Karpas-422 (cell line): ENCODE measurements at regions not wholly inside any gene's neighbourhood (a gene's known extent, or its start where the extent isn't known, plus 50 kb on each side); places are given as distances from the start of the nearest gene placed in this dataset.

ENCODE experiments used
- DNase-seq: peaks from one replicate; pipeline ENCODE4 v3.0.0-alpha.2; 2015
- H2AFZ ChIP-seq: fragments of 200-600 bp; sonication (generic); 2 replicates; pipeline ENCODE4 v1.6.1; 2014; ENCODE audit warnings: antibody characterized with exemption, low read length, mixed read lengths
- H3K27ac ChIP-seq: fragments of 200-600 bp; sonication (generic); 2 replicates; pipeline ENCODE4 v1.5.1; 2014; ENCODE audit warnings: mild to moderate bottlenecking, low read length, moderate library complexity
- H3K27me3 ChIP-seq: fragments of 200-600 bp; sonication (generic); 2 replicates; pipeline ENCODE4 v1.6.1; 2014; ENCODE audit warnings: low read length, mixed read lengths
- H3K36me3 ChIP-seq: fragments of 200-600 bp; sonication (generic); 2 replicates; pipeline ENCODE4 v1.6.1; 2014; ENCODE audit warnings: low read length, mixed read lengths; ENCODE audit not compliant: insufficient read depth
- H3K4me1 ChIP-seq: fragments of 200-600 bp; sonication (generic); 2 replicates; pipeline ENCODE4 v1.6.1; 2014; ENCODE audit warnings: mild to moderate bottlenecking, low read length, mixed read lengths
- H3K4me2 ChIP-seq: fragments of 200-600 bp; sonication (generic); 2 replicates; pipeline ENCODE4 v1.6.1; 2014; ENCODE audit warnings: low read length, low read depth, mild to moderate bottlenecking; ENCODE audit not compliant: poor library complexity, severe bottlenecking
- H3K4me3 ChIP-seq: fragments of 200-600 bp; sonication (generic); 2 replicates; pipeline ENCODE4 v1.5.1; 2014; ENCODE audit warnings: mild to moderate bottlenecking, antibody characterized with exemption, low read length, mixed read lengths
- H3K79me2 ChIP-seq: fragments of 200-600 bp; sonication (generic); 2 replicates; pipeline ENCODE4 v1.6.1; 2014; ENCODE audit warnings: mild to moderate bottlenecking, low read length, mixed read lengths
- H3K9ac ChIP-seq: fragments of 200-600 bp; sonication (generic); 2 replicates; pipeline ENCODE4 v1.6.0; 2014; ENCODE audit warnings: low read length
- H3K9me2 ChIP-seq: fragments of 200-600 bp; sonication (generic), shearing (Covaris generic); replicated peaks from 2 replicates; pipeline ENCODE4 v1.6.0; 2014; ENCODE audit warnings: mild to moderate bottlenecking, low read length, moderate library complexity; ENCODE audit not compliant: insufficient read depth
- H3K9me3 ChIP-seq: fragments of 300-700, 200-600 bp; sonication (generic); 2 replicates; pipeline ENCODE4 v1.6.1; 2014; ENCODE audit warnings: low read length, mixed read lengths
- H4K20me1 ChIP-seq: fragments of 200-600 bp; sonication (generic); 2 replicates; pipeline ENCODE4 v1.6.1; 2014; ENCODE audit warnings: mild to moderate bottlenecking, antibody characterized with exemption, low read length, low read depth; ENCODE audit not compliant: insufficient read depth

DNA sequence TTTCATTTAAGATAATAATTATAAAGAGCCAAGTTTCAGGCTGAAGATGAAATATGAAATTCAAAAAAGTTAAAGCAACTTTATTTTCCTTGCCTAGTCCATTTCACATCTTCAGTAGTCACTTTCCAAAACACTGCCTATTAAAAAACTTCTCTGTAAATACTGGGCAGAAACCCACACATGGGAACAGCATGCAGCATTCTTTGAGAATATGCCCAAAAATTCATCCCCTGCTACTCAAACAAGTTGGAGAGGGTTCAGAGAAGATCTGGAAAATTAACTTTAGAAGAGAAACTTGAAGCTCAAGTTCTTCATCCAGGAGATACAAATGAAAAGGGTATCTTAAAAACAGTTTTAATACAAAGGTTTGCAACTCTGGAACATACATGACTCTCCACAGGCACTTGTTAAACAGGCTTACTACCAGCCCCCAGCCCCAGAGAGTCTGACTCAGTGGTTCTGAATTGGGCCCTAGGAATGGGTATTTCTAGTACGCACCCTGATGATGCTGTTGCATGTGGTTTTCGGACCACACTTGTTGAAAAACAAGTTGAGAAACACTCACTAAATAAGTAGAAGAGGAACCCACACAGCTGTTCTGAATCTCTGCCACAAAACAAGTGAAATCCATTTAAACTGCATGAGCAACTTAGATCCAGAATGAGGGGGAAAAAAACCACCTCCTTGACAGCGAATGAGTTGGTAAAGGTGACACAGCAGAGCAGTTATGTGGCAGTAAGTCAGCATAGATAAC, 329.1 kb downstream of the SATB2 start:
- H3K9me2 ChIP-seq, result no peaks in the 10 kb centered on the region
- DNase-seq, result no peak
- no peak overlapping the region for H3K9ac ChIP-seq
- no peak overlapping the region for H3K4me2 ChIP-seq
- no peaks in the 10 kb centered on the region for H3K9me3 ChIP-seq
- no peak overlapping the region for H3K27ac ChIP-seq
- H3K27me3 ChIP-seq, result no peaks in the 10 kb centered on the region
- no peaks in the 10 kb centered on the region for H3K4me1 ChIP-seq
- H3K36me3 ChIP-seq, result no peaks in the 10 kb centered on the region
- no peak overlapping the region for H2AFZ ChIP-seq
- no peaks in the 10 kb centered on the region for H4K20me1 ChIP-seq
- no peaks in the 10 kb centered on the region for H3K79me2 ChIP-seq
- no peak overlapping the region for H3K4me3 ChIP-seq

DNA sequence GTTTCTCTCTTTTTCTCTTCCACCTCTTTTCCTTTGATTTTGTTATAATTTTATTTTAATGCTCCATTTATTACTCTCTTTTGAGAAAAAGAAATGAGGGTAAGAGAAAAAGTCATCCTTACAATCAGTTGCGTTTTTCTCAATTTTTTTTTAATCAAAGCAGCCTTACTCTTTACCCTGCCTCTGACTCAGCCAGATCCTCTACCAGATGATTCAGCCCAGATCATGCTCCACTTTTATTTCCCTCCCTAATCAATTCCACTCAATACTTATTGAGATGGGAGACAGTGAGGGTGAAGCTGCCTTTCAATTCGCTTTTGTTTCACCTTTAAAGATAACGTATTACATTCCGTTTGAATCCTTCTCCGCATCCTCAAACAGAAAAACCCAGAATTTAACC, 337.9 kb downstream of the SATB2 start:
- Histone ChIP-seq H3K27me3 (no peaks in the 10 kb centered on the region), H3K27ac (no peak overlapping the region), H3K9me2 (no peaks in the 10 kb centered on the region), H3K79me2 (no peaks in the 10 kb centered on the region), H3K4me3 (no peak overlapping the region), H3K4me2 (no peak overlapping the region), H3K9ac (no peak overlapping the region), H4K20me1 (no peaks in the 10 kb centered on the region), H3K9me3 (no peaks in the 10 kb centered on the region), H3K4me1 (no peaks in the 10 kb centered on the region), H2AFZ (no peak overlapping the region), H3K36me3 (no peaks in the 10 kb centered on the region)
- DNase-seq, result no peak

DNA sequence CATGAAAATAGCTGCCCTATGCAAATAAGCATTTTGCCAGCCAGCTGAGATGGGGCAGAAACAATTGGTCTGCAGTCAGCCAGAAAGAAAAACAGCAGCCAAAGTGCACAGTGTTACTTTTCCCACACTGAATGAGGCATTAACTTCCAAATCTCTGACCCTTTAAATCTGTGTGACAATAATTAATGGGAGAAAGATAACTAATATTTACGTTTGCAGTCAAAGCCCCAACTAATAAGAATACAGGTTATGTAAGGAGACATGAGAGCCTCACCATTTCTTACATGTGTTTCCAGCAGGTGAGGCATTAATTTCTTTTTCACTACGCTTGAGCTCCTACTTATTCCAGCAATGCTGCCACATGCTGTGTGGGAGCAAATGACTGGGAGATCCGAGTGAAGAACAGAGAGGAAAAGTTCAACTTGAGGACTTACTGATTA, 339.0 kb downstream of the SATB2 start:
- H3K27me3 ChIP-seq, result no peaks in the 10 kb centered on the region
- H3K4me1 ChIP-seq, result no peaks in the 10 kb centered on the region
- H3K4me3 ChIP-seq, result no peak overlapping the region
- no peak overlapping the region for H2AFZ ChIP-seq
- H3K79me2 ChIP-seq, result no peaks in the 10 kb centered on the region
- H4K20me1 ChIP-seq, result no peaks in the 10 kb centered on the region
- DNase-seq, result no peak
- no peaks in the 10 kb centered on the region for H3K9me2 ChIP-seq
- no peak overlapping the region for H3K4me2 ChIP-seq
- H3K9ac ChIP-seq, result no peak overlapping the region
- H3K9me3 ChIP-seq, result no peaks in the 10 kb centered on the region
- H3K27ac ChIP-seq, result no peak overlapping the region
- H3K36me3 ChIP-seq, result no peaks in the 10 kb centered on the region

DNA sequence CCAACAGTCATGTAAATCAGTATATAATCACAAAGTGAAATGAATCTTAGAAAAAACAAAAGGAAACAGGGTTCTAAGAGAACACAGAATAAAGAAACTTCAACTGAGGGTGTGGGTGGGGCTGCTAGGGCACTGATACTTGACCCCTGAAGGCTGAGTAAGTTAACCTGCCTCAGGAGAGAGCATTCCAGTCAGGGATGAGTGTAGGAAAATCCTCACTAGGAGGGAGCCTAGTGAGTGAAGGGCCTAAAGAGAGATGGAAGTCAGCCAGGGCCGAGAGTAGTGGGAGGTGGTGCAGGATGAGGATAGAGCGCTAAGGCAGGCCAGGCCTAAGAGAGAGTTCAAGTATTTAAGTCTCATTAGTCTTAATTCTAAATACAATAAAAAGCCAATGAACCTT, 342.6 kb downstream of the SATB2 start:
- H3K9me3 ChIP-seq, result no peaks in the 10 kb centered on the region
- no peaks in the 10 kb centered on the region for H3K79me2 ChIP-seq
- H4K20me1 ChIP-seq, result no peaks in the 10 kb centered on the region
- no peak overlapping the region for H2AFZ ChIP-seq
- no peak overlapping the region for H3K4me3 ChIP-seq
- no peak overlapping the region for H3K27ac ChIP-seq
- no peak overlapping the region for H3K4me2 ChIP-seq
- H3K9ac ChIP-seq, result no peak overlapping the region
- no peaks in the 10 kb centered on the region for H3K27me3 ChIP-seq
- no peaks in the 10 kb centered on the region for H3K9me2 ChIP-seq
- H3K4me1 ChIP-seq, result no peaks in the 10 kb centered on the region
- H3K36me3 ChIP-seq, result no peaks in the 10 kb centered on the region
- no peak for DNase-seq

DNA sequence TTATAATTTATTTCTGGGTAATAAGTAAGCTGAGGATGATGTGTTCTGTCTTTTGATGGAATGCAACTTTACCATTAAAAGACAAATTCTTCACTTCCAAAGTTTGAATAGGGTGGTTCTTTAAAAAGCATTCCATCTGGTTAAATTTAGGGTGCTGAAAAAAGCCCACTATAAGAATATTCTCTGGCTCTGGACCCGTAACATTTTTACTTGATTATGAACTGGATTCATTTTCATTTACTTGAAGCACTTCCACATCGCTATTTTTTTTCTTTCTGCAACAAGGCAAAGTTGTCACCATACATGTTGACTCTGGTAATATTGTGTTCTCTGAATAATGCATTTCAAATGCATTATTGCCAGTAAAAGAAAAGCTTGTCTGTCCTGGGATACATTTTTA, 344.6 kb downstream of the SATB2 start:
- no peaks in the 10 kb centered on the region for H3K4me1 ChIP-seq
- no peaks in the 10 kb centered on the region for H3K9me3 ChIP-seq
- H3K27me3 ChIP-seq, result no peaks in the 10 kb centered on the region
- H3K79me2 ChIP-seq, result no peaks in the 10 kb centered on the region
- no peak overlapping the region for H3K4me2 ChIP-seq
- no peaks in the 10 kb centered on the region for H3K9me2 ChIP-seq
- no peak overlapping the region for H3K9ac ChIP-seq
- no peaks in the 10 kb centered on the region for H4K20me1 ChIP-seq
- H2AFZ ChIP-seq, result no peak overlapping the region
- no peak for DNase-seq
- no peak overlapping the region for H3K4me3 ChIP-seq
- H3K36me3 ChIP-seq, result no peaks in the 10 kb centered on the region
- no peak overlapping the region for H3K27ac ChIP-seq

DNA sequence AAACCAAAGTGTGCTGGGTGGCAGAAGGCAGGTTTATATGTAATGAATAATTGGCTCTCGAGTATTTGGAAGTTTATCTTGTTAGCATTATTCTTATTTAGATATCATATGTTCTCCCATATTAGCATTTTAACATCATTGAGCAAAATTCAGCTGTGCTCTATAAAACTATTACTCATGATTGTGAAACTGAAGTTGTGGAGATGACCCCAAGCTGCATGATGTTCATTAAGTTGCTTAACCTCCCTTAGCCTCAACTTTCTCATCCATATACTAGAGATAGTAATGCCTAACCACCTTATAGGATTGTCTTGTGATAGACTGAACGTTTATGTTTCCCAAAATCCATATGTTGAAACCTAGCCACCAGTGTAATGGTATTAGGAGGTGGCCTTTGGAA, 346.3 kb downstream of the SATB2 start:
- no peak for DNase-seq
- Histone ChIP-seq H3K4me2 (no peak overlapping the region), H3K27ac (no peak overlapping the region), H3K9ac (no peak overlapping the region), H3K9me3 (no peaks in the 10 kb centered on the region), H3K27me3 (no peaks in the 10 kb centered on the region), H3K4me1 (no peaks in the 10 kb centered on the region), H3K36me3 (no peaks in the 10 kb centered on the region), H3K4me3 (no peak overlapping the region), H4K20me1 (no peaks in the 10 kb centered on the region), H3K9me2 (no peaks in the 10 kb centered on the region), H2AFZ (no peak overlapping the region), H3K79me2 (no peaks in the 10 kb centered on the region)

DNA sequence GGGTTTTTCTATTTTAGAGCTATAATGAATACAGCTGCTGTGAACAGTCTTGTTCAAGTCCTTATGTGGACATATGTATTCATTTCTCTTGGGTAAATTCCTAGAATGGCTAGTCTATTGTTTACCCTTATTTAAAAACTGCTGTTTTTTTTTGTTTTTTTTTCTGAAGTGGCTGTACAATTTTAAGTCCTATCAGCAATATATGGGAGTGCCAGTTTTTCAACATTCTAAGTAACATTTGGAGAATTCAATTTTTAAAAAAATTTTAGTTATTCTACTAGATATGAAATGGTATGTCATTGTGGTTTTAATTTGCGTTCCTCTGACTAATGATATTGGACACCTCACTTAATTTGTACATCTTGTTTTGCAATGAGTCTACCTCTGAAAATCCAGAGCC, 349.7 kb downstream of the SATB2 start:
- DNase-seq, result no peak
- no peaks in the 10 kb centered on the region for H3K79me2 ChIP-seq
- H3K4me1 ChIP-seq, result no peaks in the 10 kb centered on the region
- no peak overlapping the region for H3K9ac ChIP-seq
- H3K36me3 ChIP-seq, result no peaks in the 10 kb centered on the region
- no peak overlapping the region for H3K4me2 ChIP-seq
- H3K27me3 ChIP-seq, result no peaks in the 10 kb centered on the region
- H3K9me3 ChIP-seq, result no peaks in the 10 kb centered on the region
- H2AFZ ChIP-seq, result no peak overlapping the region
- H3K4me3 ChIP-seq, result no peak overlapping the region
- no peaks in the 10 kb centered on the region for H3K9me2 ChIP-seq
- no peaks in the 10 kb centered on the region for H4K20me1 ChIP-seq
- no peak overlapping the region for H3K27ac ChIP-seq

DNA sequence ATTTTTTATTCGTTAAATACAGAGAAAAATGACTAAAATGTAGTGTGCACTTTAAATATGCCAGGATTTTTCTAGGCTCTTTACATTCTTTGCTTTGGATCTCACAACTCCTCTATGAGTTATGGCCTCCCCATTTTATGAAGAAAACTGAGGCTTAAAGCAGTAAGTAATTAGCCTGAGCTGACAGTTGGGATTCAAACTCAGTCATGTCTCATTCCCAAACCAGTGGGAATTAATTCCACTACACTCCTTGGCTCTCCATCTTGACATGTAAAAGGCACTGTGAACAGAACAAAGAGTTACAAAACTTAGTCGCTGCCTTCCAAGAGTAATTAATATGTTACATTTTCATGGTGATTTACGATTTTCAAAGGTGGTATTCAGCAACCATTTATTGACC, 351.9 kb downstream of the SATB2 start:
- no peaks in the 10 kb centered on the region for H3K36me3 ChIP-seq
- no peak overlapping the region for H3K4me3 ChIP-seq
- H3K9me2 ChIP-seq, result no peaks in the 10 kb centered on the region
- H3K4me2 ChIP-seq, result no peak overlapping the region
- H3K4me1 ChIP-seq, result no peaks in the 10 kb centered on the region
- no peak overlapping the region for H3K9ac ChIP-seq
- no peaks in the 10 kb centered on the region for H3K9me3 ChIP-seq
- no peaks in the 10 kb centered on the region for H3K79me2 ChIP-seq
- DNase-seq, result no peak
- H4K20me1 ChIP-seq, result no peaks in the 10 kb centered on the region
- H3K27me3 ChIP-seq, result no peaks in the 10 kb centered on the region
- H3K27ac ChIP-seq, result no peak overlapping the region
- no peak overlapping the region for H2AFZ ChIP-seq
